Stimulated activated naive B cell treated with anti-CD40 and anti-IgM and Interleukin-4, amounts not matched to agents 10 μg/mL and 1 μg/mL and 100 μg/mL, for 72 hours (primary cell): ENCODE measurements at regions not wholly inside any gene's neighbourhood (a gene's known extent, or its start where the extent isn't known, plus 50 kb on each side); places are given as distances from the start of the nearest gene placed in this dataset.

ENCODE experiments used
- ATAC-seq, 2 donors: fragments of 150-1000 bp; cut with Tn5 transposase; replicated peaks; 2 replicates each; pipeline ENCODE4 v1.10.0; 2021; ENCODE audit warnings: moderate library complexity in 1 of 2
- DNase-seq: peaks from one replicate; pipeline ENCODE4 v3.0.0; 2021
- H3K27ac Mint-ChIP-seq: one replicate; pipeline ENCODE4 v1.8.0; 2022; ENCODE audit warnings: mild to moderate bottlenecking, mixed read lengths
- H3K27me3 Mint-ChIP-seq, 2 donors: one replicate each; pipeline ENCODE4 v1.8.0; 2022; ENCODE audit warnings: mixed read lengths in 2 of 2
- H3K36me3 Mint-ChIP-seq, 2 donors: one replicate each; pipeline ENCODE4 v1.8.0; 2022; ENCODE audit warnings: mixed read lengths in 2 of 2, mild to moderate bottlenecking in 1 of 2
- H3K4me1 Mint-ChIP-seq, 2 donors: one replicate each; pipeline ENCODE4 v1.8.0; 2022; ENCODE audit warnings: mixed read lengths in 2 of 2, mild to moderate bottlenecking in 1 of 2
- H3K4me3 Mint-ChIP-seq, 2 donors: one replicate each; pipeline ENCODE4 v1.8.0; 2022; ENCODE audit warnings: mild to moderate bottlenecking in 2 of 2, mixed read lengths in 2 of 2, moderate library complexity in 1 of 2
- H3K9me3 Mint-ChIP-seq, 2 donors: one replicate each; pipeline ENCODE4 v1.8.0; 2022; ENCODE audit warnings: mixed read lengths in 2 of 2, mild to moderate bottlenecking in 1 of 2

DNA sequence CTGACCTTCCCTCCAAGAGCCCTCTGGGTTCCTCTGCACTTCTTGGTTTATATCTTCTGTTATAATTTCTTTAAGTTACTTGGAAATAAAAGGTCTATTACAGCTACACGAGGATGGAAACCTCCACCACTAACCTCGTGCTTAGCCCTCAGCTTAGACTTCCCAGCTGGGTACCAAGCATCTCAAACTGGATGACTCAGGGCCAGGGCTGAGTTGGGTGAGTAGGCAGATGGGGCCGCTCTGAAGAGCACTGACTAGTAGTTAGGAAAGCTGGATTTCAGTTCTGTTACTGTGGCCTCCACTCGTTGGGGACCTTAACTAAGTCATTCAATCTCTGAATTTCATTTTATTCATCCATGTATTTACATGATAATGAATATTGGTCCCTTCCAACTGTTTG, 1036.6 kb downstream of the IGSF11 start:
- H3K36me3 Mint-ChIP-seq = no peaks in the 10 kb centered on the region
- H3K4me1 Mint-ChIP-seq = no peaks in the 10 kb centered on the region
- no peaks in the 10 kb centered on the region for H3K9me3 Mint-ChIP-seq
- no peak overlapping the region for H3K27ac Mint-ChIP-seq
- peaks cover 5 to 6% of the 10 kb centered on the region in 2 donors for H3K27me3 Mint-ChIP-seq
- DNase-seq (no peak), ATAC-seq (no peak)
- no peak overlapping the region for H3K4me3 Mint-ChIP-seq

DNA sequence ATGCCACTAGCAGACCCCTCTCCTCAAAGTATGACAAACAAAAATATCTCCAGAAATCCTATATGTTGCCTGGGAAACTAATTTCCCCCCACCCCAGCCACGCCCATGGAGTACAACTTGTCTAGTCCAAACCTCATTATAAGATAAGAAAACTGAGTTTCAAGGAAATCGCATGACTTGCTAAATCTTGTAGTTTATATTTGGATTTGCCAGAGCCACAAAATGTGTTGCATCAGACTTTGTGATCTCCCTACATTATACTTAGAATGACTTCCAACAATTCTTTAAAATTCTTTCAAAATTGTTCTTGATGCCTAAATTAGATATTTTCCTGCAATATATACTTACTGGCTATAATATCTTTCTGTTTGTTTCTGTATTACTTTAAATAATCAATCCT, 1034.4 kb downstream of the IGSF11 start:
- Mint-ChIP-seq H3K4me1 (no peaks in the 10 kb centered on the region), H3K27me3 (peaks cover 5 to 6% of the 10 kb centered on the region in 2 donors), H3K27ac (no peak overlapping the region), H3K9me3 (peaks cover 0 to 4% of the 10 kb centered on the region in 2 donors), H3K4me3 (no peak overlapping the region), H3K36me3 (no peaks in the 10 kb centered on the region)
- ATAC-seq = no peak
- no peak for DNase-seq

DNA sequence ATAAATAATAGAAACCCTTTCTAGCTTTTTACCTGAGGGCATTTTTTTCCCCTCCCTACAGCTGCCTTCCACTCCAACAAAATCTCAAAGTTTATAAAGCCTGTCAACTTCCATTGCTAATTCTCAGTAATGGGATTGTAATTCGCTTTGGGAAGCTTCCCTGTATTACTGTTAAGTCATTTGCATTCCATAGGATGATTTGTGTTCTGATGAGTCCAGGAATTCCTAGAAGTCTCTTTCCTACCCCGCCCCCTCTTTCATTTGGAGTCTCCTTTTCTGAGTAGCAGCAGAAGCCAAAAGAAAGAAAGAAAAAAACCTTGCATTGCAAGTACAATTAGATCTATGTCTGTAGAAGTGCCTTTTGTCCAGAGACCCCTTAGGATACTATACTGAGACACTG, 1033.3 kb downstream of the IGSF11 start:
- H3K4me1 Mint-ChIP-seq = no peaks in the 10 kb centered on the region
- peaks cover 5 to 6% of the 10 kb centered on the region in 2 donors for H3K27me3 Mint-ChIP-seq
- no peak for ATAC-seq
- no peak overlapping the region for H3K4me3 Mint-ChIP-seq
- no peak for DNase-seq
- H3K27ac Mint-ChIP-seq = no peak overlapping the region
- peaks cover 0 to 4% of the 10 kb centered on the region in 2 donors for H3K9me3 Mint-ChIP-seq
- no peaks in the 10 kb centered on the region for H3K36me3 Mint-ChIP-seq

DNA sequence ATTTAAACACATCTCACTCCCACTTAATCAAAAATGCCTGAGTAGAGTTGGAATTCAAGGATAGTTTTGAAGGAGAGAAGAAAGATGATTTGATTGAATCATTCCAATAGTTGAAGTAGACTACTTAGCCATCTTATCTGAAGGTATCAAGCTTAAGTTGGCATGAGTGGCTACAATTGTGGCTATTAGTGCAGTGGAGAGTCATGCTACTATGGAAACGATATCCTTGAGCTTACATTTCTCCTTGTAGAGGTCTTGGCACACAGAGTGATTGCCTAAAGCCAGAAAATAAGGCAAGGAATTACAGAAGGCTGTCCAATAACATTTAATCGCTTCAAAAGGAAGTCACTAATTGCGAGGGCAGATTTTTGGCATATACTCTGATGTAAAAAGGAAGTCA, 1022.7 kb downstream of the IGSF11 start:
- ATAC-seq = no peak
- Mint-ChIP-seq H3K27ac (no peak overlapping the region), H3K36me3 (no peaks in the 10 kb centered on the region), H3K9me3 (peaks cover 0 to 9% of the 10 kb centered on the region in 2 donors), H3K4me1 (no peaks in the 10 kb centered on the region), H3K4me3 (no peak overlapping the region), H3K27me3 (no peaks in the 10 kb centered on the region)
- DNase-seq = no peak

DNA sequence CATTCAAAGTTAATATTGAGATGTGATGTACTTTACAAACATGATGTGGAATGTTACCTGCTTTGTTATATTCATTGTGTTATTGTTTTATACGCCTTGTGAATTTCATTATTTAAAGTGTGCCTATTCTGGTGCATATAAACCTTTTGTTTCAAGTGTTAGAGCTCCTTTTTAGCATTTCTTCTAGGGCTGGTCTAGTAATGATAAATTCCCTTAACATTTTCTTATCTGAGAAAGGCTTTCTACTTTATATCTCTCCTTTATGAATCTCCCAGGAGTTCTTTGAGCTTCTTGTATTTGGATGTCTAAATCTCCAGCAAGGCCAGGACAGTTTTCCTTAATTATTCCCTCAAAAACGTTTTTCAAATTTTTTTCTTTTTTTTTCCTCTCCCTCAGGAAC, 1005.6 kb downstream of the IGSF11 start:
- H3K4me3 Mint-ChIP-seq = no peak overlapping the region
- DNase-seq = no peak
- H3K27me3 Mint-ChIP-seq = no peaks in the 10 kb centered on the region
- no peak for ATAC-seq
- no peak overlapping the region for H3K27ac Mint-ChIP-seq
- H3K9me3 Mint-ChIP-seq = peaks cover 23 to 24% of the 10 kb centered on the region in 2 donors
- no peaks in the 10 kb centered on the region for H3K4me1 Mint-ChIP-seq
- no peaks in the 10 kb centered on the region for H3K36me3 Mint-ChIP-seq

DNA sequence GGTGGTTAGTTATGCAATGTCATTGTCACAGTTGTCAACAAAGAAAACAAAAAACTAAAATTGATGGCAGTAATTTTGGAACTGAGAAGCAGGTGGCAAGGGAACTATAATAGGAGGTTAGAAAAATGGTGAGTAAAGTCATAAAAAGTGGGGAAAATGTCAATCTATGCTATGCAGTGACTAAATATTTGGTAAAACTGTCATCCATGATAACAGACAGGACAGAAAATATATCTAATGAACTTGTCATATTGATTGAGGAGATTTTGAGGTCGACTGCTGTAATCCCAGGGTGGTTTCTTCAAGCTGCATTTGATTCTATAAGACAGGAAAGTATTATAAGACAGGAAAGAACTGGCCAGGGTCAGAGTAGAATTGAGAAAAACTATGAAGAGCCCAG, 998.4 kb downstream of the IGSF11 start:
- DNase-seq (no peak), ATAC-seq (no peak)
- Mint-ChIP-seq H3K27ac (no peak overlapping the region), H3K4me3 (no peak overlapping the region), H3K27me3 (no peaks in the 10 kb centered on the region), H3K36me3 (no peaks in the 10 kb centered on the region), H3K9me3 (peaks cover 12 to 15% of the 10 kb centered on the region in 2 donors), H3K4me1 (no peaks in the 10 kb centered on the region)

DNA sequence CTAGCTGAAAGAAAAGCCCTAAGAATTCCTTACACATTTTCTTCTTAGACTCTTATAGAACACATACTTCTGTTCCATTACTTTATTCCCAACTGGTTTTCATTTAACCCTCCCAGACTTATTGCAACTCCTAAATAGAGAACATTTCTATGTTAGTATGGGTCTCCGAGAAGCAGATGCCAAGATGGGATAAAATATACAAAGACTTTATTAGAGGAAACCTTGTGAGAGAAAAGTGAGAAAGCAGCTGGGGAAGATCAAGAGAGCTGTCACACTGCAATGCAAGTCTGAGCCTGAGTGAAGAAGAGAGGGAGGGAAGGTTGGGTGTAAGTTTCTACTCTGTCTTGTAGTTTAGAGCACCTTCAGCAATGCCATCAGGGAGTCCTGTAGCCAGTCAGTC, 979.3 kb downstream of the IGSF11 start:
- H3K27ac Mint-ChIP-seq = no peak overlapping the region
- ATAC-seq (no peak), DNase-seq (no peak)
- no peak overlapping the region for H3K4me3 Mint-ChIP-seq
- H3K36me3 Mint-ChIP-seq = no peaks in the 10 kb centered on the region
- peaks cover 2 to 5% of the 10 kb centered on the region in 2 donors for H3K9me3 Mint-ChIP-seq
- H3K27me3 Mint-ChIP-seq = no peaks in the 10 kb centered on the region
- H3K4me1 Mint-ChIP-seq = no peaks in the 10 kb centered on the region

DNA sequence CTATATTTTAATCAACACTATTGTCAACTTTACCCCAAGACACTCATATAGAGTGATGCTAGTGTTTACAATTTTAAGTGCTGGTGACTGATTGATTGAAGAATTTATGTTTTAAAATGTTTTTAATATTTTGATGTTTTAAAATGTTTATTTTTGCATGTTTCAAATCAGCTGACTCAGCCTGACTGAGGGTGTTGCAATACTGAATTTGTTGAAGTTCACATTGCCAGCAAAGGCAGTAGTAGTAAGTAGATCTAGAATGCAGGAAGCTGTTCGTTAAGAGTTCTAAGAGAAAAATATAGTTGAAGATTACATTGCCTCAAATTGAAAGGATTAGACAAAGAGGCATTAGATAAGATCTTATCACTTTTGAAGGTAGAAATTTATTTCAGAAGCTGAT, 977.6 kb downstream of the IGSF11 start:
- H3K36me3 Mint-ChIP-seq = no peaks in the 10 kb centered on the region
- H3K27me3 Mint-ChIP-seq = no peaks in the 10 kb centered on the region
- no peak overlapping the region for H3K27ac Mint-ChIP-seq
- no peak for DNase-seq
- no peaks in the 10 kb centered on the region for H3K9me3 Mint-ChIP-seq
- no peaks in the 10 kb centered on the region for H3K4me1 Mint-ChIP-seq
- no peak for ATAC-seq
- H3K4me3 Mint-ChIP-seq = no peak overlapping the region

DNA sequence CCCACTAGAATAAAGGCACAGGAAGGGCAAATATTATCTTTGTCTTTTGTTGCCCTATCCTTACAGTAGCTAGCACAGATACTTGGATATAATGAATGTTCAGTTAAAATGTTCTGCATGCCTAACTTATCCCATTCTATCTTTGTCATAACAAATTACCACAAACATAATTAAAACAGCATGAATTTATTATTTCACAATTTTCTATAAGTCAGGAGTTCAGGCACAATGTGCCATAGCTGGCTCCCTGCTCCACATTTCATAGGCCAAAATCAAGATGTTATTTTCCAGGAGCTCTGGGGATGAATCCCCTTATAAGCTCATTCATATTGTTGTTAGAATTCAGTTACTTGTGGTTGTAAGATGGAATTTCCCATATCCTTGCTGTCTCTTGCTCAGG, 975.5 kb downstream of the IGSF11 start:
- H3K27ac Mint-ChIP-seq = no peak overlapping the region
- no peaks in the 10 kb centered on the region for H3K27me3 Mint-ChIP-seq
- no peaks in the 10 kb centered on the region for H3K36me3 Mint-ChIP-seq
- peaks cover 0 to 2% of the 10 kb centered on the region in 2 donors for H3K9me3 Mint-ChIP-seq
- H3K4me1 Mint-ChIP-seq = no peaks in the 10 kb centered on the region
- H3K4me3 Mint-ChIP-seq = no peak overlapping the region
- ATAC-seq = no peak
- no peak for DNase-seq

DNA sequence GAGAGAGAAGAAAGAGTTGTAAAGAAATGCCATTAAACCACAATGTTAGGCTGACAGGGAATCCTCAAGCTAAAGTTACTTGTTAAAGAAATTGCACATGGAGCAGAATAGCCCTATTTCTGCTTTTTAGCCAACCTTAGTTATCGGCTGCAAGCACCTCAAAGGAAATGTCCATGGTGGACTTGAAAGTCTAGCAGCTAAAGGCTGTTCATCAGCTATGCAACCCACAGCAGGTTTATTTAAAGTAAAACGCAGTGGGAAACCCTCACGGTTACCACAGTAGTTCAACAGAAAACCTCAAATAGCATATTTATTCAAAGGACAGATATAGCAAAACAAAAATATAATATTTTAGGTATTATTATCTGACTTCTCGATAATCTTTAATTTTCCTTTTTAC, 967.2 kb downstream of the IGSF11 start:
- Mint-ChIP-seq H3K4me3 (no peak overlapping the region), H3K9me3 (peaks cover 9 to 15% of the 10 kb centered on the region in 2 donors), H3K4me1 (no peaks in the 10 kb centered on the region), H3K36me3 (no peaks in the 10 kb centered on the region), H3K27me3 (no peaks in the 10 kb centered on the region), H3K27ac (no peak overlapping the region)
- DNase-seq (no peak), ATAC-seq (no peak)

DNA sequence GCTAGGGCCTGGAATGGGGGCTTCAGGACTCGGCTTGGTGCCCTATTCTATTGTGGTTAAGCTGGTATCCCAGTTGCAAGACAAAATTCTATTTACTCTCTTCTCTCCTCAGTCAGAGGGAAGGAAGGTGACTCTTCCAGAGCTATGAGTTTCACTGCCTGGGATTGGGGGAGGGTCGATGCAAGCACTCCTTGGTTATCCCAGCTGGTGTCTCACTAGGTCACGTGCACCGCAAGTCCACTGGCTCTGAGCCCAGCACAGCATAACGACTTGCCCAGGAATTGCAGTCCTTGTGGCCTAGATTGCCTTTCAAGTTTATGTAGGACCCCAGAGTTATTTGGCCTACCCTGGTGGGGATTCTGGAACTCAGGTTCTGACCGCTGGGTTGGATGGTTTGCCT, 958.8 kb downstream of the IGSF11 start:
- ATAC-seq = no peak
- H3K4me3 Mint-ChIP-seq = no peak overlapping the region

DNA sequence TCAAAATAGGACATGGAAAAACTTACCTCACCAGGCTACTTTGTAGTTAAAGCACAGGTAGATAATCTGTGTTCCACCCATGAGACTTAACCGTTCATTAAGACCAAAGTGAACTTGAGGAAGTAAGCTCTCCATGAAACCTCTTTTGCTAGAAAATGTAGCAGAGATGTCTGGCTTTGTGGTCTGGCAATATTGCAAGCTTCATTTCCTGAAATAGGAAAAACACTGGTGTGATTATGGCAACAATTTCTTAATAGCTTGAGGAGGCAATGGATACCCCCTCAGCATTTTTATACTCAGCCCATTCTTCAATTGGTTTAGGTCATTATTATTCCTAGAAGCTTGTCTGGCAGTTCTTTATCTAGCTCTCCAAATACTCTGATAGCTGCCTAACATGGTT, 957.3 kb downstream of the IGSF11 start:
- no peak for ATAC-seq

More for the DNA sequence above, 958.8 kb downstream of the IGSF11 start:
- H3K9me3 Mint-ChIP-seq = peaks cover 6% of the 10 kb centered on the region in 2 donors
- no peak overlapping the region for H3K27ac Mint-ChIP-seq
- no peaks in the 10 kb centered on the region for H3K4me1 Mint-ChIP-seq
- DNase-seq = no peak
- H3K27me3 Mint-ChIP-seq = no peaks in the 10 kb centered on the region
- H3K36me3 Mint-ChIP-seq = no peaks in the 10 kb centered on the region

DNA sequence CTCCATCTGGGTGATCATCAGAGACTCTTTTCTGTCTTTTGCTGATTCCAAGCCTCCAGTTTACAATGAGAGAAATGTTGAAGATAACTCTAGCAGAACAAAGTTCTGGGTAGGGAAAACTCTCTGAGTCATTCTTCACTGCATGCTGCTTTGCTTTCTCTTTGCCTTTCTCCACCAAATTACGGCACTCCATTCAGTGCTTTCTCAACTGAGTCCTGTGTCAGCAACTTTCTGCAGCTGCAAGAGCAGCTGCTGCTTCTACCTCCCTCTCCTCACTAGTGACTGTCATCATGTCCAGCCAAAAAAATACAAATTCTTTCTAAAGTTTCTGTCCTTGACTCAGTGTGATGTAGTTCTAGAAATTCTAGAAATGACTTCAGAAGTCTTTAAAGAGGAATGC, 953.8 kb downstream of the IGSF11 start:
- Mint-ChIP-seq H3K9me3 (no peaks in the 10 kb centered on the region), H3K27ac (no peak overlapping the region), H3K27me3 (no peaks in the 10 kb centered on the region), H3K4me3 (no peak overlapping the region), H3K36me3 (no peaks in the 10 kb centered on the region), H3K4me1 (no peaks in the 10 kb centered on the region)
- ATAC-seq (no peak), DNase-seq (no peak)

More for the DNA sequence above, 957.3 kb downstream of the IGSF11 start:
- Mint-ChIP-seq H3K4me3 (no peak overlapping the region), H3K9me3 (peaks cover 6% of the 10 kb centered on the region in 2 donors), H3K4me1 (no peaks in the 10 kb centered on the region), H3K27me3 (no peaks in the 10 kb centered on the region), H3K27ac (no peak overlapping the region), H3K36me3 (no peaks in the 10 kb centered on the region)
- DNase-seq = no peak

DNA sequence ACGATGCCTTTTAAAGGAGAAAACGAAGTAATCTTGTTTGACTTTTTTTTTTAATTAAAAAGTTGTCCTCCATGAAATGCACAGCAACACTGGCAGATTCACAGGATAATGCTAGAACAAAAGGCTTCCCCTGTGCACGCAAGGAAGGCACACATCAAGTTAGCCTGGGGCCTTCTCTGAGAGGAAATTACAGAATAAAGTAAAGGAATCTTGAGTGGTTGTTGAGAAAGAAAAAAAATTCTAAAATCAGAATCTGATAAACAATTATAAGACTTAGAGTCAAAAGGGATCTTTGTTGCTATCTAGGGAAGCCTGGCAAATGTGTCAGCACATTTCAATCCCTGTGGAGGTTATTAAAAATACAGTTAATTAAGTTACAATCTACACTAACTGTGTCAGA, 946.0 kb downstream of the IGSF11 start:
- no peak overlapping the region for H3K27ac Mint-ChIP-seq

DNA sequence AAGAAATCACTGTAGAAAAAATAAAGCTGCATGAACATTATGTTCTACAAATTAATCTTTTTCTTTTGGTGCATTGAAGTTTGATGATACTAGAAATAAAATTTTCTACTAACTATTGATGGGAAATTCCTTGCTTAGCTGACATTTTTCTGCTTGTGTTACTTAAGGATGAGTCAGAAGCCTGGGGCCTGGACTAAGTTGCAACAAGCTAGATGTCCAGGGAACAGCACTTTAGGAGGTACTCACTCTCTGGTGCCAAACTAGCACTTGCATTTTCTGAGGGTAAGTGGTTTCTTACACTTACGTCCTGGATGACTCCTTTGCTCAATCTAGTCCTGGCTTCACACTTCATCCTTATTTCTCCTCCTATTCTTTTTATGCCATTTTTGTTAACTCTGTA, 945.1 kb downstream of the IGSF11 start:
- DNase-seq (no peak), ATAC-seq (no peak)
- no peaks in the 10 kb centered on the region for H3K27me3 Mint-ChIP-seq
- H3K36me3 Mint-ChIP-seq = no peaks in the 10 kb centered on the region
- no peak overlapping the region for H3K4me3 Mint-ChIP-seq
- peaks cover 5 to 13% of the 10 kb centered on the region in 2 donors for H3K9me3 Mint-ChIP-seq
- H3K4me1 Mint-ChIP-seq = no peaks in the 10 kb centered on the region
- no peak overlapping the region for H3K27ac Mint-ChIP-seq

More for the DNA sequence above, 946.0 kb downstream of the IGSF11 start:
- ATAC-seq (no peak), DNase-seq (no peak)
- Mint-ChIP-seq H3K27me3 (no peaks in the 10 kb centered on the region), H3K4me3 (no peak overlapping the region), H3K4me1 (no peaks in the 10 kb centered on the region), H3K36me3 (no peaks in the 10 kb centered on the region), H3K9me3 (peaks cover 5 to 11% of the 10 kb centered on the region in 2 donors)

DNA sequence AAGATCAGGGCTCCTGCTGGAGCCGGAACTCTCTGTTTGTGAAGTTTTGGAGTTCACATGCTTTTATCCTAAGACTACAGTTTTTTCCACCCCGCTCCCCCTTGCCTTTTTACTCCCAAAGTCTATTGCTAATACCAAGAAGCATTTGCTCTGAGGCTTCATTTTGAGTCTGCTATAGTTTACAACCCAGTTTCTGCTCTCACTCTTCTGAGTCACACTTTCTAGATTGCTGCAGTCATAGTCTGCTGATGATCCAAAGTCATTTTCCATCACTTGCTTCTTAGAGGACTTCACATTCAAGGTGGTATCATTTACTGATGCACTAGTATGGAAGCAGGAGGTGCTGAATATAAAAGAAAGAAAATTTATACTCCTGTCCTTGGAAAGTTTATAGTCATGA, 937.4 kb downstream of the IGSF11 start:
- Mint-ChIP-seq H3K27ac (no peak overlapping the region), H3K4me3 (no peak overlapping the region), H3K36me3 (no peaks in the 10 kb centered on the region), H3K9me3 (peaks cover 4 to 15% of the 10 kb centered on the region in 2 donors), H3K27me3 (no peaks in the 10 kb centered on the region), H3K4me1 (no peaks in the 10 kb centered on the region)
- ATAC-seq (no peak), DNase-seq (no peak)
